CMK (cell line): ENCODE measurements at regions not wholly inside any gene's neighbourhood (a gene's known extent, or its start where the extent isn't known, plus 50 kb on each side); places are given as distances from the start of the nearest gene placed in this dataset.
"Not testable (repeated sequence)": the region's sequence is repeated elsewhere in the genome, so short reads cannot be mapped to it uniquely, and the experiment has no call there.

Source experiments
- DNase-seq: peaks from one replicate; pipeline ENCODE4 v3.0.0-alpha.2; 2010; ENCODE audit warnings: low read depth

GRCh38 chr18:25490316-25490715, 138.3 kb upstream of the ZNF521 start:
- DNase-seq = no peak

DNA sequence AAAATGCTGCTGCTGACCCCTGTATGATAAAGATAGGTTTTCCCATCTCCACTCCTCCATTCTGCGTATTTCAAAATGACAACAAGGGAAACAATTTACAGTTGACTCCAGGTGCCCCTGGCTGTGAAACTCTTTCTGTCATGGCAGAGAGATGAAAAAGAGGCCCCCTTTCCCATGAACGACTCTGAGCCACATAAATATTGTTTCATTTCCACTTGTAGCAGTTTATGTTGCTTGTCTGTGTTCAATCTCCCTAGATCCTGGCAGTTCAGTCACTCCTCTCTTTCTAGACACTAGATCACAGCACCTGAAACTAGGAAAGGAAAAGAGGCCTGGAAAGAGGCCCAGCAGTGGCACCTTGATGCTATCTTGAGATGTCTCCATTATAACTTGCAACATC, 121.0 kb upstream of the ZNF521 start:
- DNase-seq = no peak

DNA sequence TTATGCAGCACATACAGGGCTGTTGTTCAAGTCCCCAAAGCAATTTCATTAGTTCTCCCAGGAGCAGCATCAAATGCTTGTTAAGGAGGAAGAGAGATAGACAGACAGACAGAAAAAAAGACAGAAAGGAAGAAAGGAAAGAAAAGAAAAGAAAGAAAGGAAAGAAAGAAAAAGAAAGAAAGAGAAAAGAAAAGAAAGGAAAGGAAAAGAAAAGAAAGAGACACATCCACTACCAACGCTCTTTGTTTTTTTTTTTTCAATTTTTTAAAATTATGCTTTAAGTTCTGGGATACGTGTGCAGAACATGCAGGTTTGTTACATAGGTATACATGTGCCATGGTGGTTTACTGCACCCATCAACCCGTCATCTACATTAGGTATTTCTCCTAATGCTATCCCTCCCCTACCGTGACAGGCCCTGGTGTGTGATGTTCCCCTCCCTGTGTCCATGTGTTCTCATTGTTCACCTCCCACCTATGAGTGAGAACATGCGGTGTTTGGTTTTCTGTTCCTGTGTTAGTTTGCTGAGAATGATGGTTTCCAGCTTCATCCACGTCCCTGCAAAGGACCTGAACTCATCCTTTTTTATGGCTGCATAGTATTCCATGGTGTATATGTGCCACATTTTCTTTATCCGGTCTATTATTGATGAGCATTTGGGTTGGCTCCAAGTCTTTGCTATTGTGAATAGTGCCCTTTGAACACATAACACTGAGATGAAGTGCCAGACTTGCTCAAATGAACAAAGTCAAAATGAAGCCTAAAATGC, 119.0 kb upstream of the ZNF521 start:
- DNase-seq = not testable (repeated sequence)

DNA sequence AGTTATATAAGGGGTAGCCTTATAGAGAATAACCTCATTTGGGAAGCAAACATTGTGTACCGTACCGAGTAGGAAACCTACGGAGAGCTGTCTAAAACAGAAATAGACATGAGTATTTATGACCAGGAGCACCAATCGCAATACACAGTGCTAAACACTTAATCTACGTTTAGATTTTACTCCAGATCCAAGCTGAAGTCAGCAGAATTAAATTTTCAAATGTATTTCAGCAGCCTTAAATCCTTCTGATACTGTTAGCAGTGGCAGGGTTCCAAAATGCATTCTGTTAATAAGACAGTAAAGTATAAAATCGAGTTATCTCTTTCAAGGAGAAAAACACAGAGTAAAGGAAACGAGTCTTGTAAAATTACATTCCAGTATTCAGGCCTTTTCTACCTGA, 118.1 kb upstream of the ZNF521 start:
- no peak for DNase-seq

- no peak for DNase-seq
Measured at GRCh38 chr18:25469489-25469888, 117.5 kb upstream of the ZNF521 start.

DNA sequence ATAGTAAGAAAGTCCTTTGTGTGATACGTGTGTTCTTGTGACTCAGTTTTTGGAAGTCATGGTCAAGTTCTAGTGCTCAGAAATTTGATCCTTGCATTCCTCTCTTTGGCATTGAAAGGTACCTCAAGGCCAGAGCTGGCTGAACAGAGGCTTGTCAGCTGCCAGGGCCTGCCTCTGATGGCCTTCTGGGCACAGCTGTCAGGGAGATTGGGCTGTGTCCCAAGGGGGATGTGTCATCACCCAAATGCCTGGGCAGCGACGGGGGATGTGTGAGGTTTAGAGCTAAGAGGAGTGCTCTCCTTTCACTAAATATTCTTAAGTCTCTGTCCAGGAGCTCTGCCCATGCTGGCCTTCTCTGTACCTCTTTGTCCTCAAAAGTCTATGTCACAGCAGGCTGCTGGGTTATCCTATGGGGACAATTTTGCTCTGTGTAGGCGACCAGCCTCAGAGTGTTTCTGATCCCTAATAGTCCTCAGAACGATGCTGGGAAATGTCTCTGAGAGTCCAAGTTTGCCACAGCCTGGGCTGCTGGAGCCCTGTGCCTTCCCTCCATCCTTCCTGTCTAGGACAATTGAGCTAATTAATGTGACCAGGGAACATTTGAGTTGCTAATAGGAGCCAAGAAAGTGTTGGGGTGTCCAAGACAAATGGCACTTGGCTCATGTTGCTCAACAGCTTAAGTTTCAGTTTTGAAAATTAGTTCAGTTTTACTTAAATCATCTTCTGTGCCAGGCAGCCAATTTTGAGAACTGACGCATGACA, 115.4 kb upstream of the ZNF521 start:
- no peak for DNase-seq

DNA sequence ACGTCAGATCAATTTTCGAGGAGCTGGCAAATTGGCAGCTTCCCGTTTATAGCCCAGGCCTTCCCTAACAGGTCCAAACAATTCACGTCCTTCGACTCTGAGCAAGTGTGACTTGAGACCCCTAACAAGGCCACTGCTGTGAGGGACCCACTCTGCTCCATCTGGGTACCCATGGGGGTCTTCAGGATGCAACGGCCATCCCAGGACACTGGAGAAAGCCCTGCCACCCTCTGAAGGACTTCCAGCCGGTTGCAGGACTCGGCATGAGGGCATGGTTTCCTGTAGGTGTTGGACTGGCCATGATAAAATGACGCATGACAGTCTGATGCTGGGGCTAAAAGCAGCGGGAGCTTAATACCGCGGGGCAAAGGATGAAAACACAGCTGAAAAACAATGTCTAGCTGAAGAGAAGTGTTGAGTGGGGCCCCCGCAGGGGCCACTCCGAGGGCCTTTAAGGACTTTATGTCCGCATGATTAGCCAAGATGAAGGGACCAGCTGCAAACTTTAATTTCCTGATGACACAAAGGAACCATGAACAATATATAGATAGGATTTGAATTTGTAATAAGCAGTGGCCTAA, 113.3 kb upstream of the ZNF521 start:
- no peak for DNase-seq

- DNase-seq = no peak
Measured at GRCh38 chr18:25464227-25464626, 112.3 kb upstream of the ZNF521 start.

DNA sequence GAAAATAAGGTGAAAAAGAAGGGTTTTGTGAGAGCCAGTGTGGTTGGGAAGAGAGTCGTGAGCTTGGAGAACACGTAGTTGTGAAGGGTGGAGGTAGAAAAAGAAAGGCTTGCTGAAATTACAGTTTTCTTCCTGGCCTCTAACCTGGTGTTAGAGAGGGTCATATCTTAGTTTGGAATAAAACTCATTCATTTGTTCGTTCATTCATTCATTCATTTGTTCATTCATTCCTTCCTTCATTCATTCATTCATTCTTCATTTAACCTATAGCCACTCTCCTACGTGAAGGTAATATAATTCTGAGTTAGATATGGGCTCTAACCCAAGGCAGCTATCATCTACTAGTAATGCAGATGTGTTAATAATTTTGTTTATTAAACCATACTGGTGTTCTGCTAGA, 111.8 kb upstream of the ZNF521 start:
- no peak for DNase-seq

- no peak for DNase-seq
Measured at GRCh38 chr18:25459814-25460213, 107.8 kb upstream of the ZNF521 start.

DNA sequence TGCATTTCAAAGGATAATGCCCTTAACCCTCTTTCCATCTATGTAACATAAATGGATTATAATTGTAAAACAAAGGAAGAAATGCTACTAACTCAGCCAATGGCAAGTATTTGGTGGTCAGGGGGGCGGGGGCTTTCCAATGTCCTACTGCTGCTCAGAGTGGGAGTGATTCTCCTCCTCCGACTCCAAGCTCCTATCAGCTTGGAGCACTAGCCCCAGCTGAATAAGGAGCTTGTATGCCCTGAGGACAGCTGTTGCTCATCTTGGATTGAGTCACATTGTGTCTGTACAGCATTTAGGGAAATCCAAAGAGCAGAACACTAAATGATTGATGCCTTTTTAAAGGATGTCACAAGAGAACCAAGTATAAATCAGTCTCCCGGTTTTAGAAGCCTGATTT, 105.6 kb upstream of the ZNF521 start:
- no peak for DNase-seq

GRCh38 chr18:25457126-25457525, 105.2 kb upstream of the ZNF521 start:
- DNase-seq = no peak

GRCh38 chr18:25456334-25457010, 104.5 kb upstream of the ZNF521 start:
- DNase-seq = no peak

DNA sequence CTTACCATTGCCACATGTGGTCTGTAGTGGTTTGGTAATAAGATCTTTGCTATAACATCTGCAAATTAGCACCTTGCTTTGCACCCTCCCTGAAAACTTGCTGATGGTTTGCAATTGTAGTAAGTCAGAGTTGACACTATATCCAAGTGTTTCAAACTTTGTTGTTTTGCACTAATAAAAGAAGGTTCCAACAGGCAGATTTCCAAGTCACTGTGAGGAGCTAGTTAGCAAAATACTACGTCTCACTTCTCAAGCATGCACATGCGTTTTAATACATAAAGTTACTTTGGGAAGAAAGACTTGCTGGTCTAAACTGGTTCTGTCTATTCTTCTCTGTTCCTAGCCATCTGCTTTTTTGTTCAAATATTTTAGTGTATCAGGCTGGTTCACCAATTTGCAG, 103.7 kb upstream of the ZNF521 start:
- DNase-seq = no peak

DNA sequence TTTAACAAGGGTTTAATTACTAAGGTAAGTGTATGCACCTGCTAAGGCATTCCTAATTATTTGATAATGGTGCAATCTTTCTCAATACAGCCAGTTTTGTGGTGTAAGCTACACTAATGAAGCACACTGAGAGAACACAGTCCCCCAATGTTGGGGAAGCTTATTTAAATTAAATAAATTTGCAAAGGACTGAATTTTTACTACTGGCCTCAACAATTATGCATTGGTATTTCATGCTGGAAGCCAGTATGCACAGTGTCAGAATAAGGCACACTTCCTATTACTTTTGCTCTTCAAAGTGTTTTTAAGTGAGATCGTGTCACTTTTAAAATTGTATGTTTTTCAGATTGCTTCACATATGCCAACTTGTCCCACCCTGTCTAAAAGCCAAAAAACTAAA, 103.2 kb upstream of the ZNF521 start:
- DNase-seq = no peak

DNA sequence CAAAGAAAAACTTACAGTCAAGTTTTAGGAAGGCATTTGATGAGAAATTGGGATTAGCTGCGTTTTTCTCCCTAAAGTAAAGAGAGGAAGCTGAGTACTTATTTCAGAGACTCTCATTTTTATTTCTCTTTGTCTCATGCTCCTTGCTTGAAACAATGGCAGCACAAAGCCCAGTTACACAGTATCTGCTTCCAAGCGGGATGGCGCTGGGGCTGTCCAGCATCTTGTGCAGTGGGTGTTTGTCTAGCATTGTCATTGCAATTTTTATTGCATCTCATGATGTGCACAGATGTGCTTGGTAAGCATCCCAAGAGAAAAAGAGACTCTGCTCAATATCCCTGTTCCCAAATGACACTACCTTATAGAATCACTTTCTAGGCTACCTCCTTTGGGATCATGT, 102.8 kb upstream of the ZNF521 start:
- no peak for DNase-seq

DNA sequence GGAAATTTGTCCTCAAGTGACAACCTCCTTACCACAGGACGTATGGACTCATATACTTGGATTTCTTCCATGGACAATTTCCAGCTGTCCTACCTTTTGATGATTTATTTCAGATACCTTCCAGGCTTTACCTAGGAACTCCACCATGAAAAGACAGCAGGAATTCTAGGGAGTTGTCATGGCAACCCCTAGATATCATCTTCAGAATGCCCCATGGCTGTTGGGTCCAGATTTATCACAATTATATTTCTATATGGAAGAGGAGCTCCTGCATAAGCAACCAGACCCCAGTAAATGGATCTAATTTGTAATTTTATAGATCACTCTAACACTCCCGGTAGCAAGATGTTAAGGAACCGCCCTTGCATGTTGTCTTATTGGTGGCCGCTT, 102.3 kb upstream of the ZNF521 start:
- DNase-seq = no peak

DNA sequence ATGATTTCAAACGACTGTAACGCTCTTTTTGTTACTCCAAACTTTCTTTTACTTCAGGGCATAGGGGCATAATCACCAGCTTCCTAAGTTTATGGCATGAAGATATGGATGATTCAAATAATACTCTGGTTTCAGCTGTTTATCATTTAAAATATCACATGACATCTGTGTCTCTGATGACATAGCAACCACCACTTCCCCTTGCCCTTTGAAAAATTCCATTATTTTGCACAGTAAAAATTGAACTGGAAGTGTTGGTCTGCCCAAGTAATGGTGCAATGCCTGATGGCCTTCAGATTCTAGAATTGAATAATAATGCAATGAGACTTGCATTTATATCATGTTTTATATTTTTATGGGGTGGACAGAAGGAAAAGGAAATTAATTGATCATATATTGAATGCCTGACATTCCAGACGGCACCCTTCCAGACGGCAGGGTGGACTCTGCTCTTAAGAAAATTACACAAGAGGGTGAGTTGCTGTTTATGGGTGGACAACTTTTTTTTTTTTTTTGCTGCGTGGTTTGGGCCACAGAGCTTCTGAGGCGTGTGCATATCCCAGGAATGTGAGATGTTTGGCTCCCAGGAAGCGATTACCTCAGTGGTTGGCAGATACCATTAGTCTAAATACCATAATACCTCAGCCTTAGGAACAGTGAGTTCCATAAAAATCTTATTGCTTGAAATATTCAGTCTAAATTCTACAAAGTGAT, 101.7 kb upstream of the ZNF521 start:
- DNase-seq = no peak

- DNase-seq = no peak
Measured at GRCh38 chr18:25451077-25451658, 99.2 kb upstream of the ZNF521 start.

DNA sequence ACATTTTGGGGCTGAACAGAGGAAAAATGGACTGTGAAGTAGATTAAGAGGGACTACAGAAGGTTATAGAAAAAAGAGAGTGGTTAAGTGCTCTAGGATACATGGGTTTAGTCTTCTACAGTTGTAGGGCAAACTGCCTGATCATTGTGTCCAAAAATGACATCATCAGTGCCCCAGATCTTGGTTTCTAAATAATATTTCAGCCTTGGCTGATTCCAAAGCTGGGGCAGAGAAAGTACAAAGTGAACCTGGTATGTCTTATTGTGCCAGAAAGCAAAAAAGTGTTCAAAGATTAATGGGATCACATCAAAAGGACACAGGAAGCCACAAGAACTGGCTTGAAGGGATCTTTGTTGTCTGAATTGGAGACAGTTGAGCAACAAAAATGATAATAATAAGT, 97.1 kb upstream of the ZNF521 start:
- DNase-seq = no peak

GRCh38 chr18:25446972-25447371, 95.0 kb upstream of the ZNF521 start:
- no peak for DNase-seq

DNA sequence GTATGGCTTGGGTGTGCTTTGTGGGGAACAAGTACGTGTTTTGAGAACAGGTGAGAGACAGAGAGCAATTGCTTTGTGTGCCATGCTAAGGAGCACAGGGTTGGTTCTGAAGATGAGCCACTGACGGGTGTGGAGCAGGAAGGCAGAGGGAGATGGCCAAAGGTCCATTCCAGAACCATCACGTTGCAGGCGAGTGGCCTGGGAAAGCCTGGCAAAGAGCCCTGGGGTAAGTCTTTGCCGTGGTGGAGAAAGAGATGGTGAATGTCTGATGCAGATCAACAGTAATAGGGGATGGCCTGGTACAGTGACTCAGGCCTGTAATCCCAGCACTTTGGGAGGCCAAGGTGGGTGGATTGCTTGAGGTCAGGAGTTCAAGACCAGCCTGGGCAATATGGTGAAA, 93.5 kb upstream of the ZNF521 start:
- DNase-seq = no peak
